ENCODE measurements at regions not wholly inside any gene's neighbourhood (a gene's known extent, or its start where the extent isn't known, plus 50 kb on each side); places are given as distances from the start of the nearest gene placed in this dataset.

GRCh38 chr2:131966256-131966655 lies 195.5 kb downstream of the ANKRD30BL start:
- TF ChIP-seq CTCF (IDR thresholded peaks at IDR 0.05; ENCODE audit: low read depth, low read length, missing input control) (no peak), RXRA (IDR thresholded peaks at IDR 0.05) (no peak), ZBTB33 (IDR thresholded peaks at IDR 0.05) (no peak), YY1 (IDR thresholded peaks at IDR 0.05) (no peak), RAD21 (IDR thresholded peaks at IDR 0.05) (no peak), ATF3 (IDR thresholded peaks at IDR 0.05) (no peak)

All from liver (tissue), 3 donors.